ENCODE measurements at regions not wholly inside any gene's neighbourhood (a gene's known extent, or its start where the extent isn't known, plus 50 kb on each side); places are given as distances from the start of the nearest gene placed in this dataset.

DNA sequence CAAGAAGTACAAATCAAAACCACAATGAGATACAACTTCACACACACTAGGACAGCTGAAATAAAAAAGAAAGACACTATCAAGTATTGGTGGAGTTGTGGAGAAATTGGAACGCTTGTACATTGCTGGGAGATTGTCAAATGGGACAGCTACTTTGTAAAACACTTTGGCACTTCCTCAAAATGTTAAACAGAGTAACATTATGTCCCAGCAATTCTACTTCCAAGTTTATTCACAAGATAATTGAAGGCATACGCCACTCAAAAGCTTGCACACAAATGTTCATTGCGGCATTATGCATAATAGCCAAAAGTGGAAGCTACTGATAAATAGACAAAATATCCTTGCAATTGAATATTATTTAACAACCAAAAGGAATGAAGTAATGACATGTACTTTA, 199.9 kb upstream of the KCNK2 start:
- TF ChIP-seq, protein P1, sequence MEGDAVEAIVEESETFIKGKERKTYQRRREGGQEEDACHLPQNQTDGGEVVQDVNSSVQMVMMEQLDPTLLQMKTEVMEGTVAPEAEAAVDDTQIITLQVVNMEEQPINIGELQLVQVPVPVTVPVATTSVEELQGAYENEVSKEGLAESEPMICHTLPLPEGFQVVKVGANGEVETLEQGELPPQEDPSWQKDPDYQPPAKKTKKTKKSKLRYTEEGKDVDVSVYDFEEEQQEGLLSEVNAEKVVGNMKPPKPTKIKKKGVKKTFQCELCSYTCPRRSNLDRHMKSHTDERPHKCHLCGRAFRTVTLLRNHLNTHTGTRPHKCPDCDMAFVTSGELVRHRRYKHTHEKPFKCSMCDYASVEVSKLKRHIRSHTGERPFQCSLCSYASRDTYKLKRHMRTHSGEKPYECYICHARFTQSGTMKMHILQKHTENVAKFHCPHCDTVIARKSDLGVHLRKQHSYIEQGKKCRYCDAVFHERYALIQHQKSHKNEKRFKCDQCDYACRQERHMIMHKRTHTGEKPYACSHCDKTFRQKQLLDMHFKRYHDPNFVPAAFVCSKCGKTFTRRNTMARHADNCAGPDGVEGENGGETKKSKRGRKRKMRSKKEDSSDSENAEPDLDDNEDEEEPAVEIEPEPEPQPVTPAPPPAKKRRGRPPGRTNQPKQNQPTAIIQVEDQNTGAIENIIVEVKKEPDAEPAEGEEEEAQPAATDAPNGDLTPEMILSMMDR (conservative IDR thresholded peaks at IDR 0.05), result no peak
- no peaks in the 10 kb centered on the region for H3K36me3 Mint-ChIP-seq (ENCODE audit: low read depth)

DNA sequence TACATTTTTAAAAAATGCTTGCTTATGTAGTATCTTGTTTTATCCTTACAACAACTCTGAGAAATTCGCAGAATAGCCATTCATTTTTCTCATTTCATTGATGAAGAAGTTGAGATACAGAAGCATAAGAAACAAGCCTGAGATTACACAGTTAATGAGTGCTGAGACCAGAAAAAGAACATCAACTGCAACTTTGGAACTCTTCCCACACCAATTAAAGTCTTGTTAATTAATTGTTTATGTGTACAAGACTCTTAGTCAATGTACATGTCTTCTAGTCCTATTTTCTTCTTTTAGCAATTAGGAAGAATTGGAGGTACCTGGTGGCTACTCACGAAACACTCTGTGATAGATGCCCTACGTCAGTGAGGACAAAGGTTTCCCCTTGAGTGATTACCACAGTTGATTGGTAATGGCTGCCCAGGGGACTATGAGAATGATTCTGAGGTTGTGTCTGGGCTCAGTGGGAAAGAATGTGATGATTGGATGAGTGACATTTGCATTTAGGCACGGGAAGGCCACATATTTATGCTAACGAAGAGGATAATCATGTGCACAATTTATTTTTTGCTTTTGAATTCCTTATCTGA, 187.4 kb upstream of the KCNK2 start:
- Mint-ChIP-seq H3K4me1 (peaks cover 8% of the 10 kb centered on the region), H3K27ac (no peak overlapping the region), H3K9me3 (peaks cover 1% of the 10 kb centered on the region), H3K4me3 (no peak overlapping the region), H3K27me3 (ENCODE audit: insufficient read depth) (no peaks in the 10 kb centered on the region), H3K36me3 (ENCODE audit: low read depth) (no peaks in the 10 kb centered on the region)
- Histone ChIP-seq H3K9me3 (ENCODE audit: control insufficient read depth, low read length) (no peaks in the 10 kb centered on the region), H3K4me3 (ENCODE audit: low read length) (no peak overlapping the region), H3K27me3 (ENCODE audit: control insufficient read depth, insufficient read depth, low read length, poor library complexity, severe bottlenecking) (no peaks in the 10 kb centered on the region), H3K9ac (ENCODE audit: extremely low read depth, low read length, poor library complexity, severe bottlenecking) (no peak overlapping the region), H3K4me1 (ENCODE audit: control insufficient read depth, insufficient read depth, low read length) (peaks cover 6% of the 10 kb centered on the region), H3K27ac (ENCODE audit: low read depth, low read length) (peak overlapping the region; percentile 9), H3K36me3 (ENCODE audit: control insufficient read depth, insufficient read depth, low read length) (no peaks in the 10 kb centered on the region)
- WGBS, 2 experiments (ENCODE audit: insufficient coverage in 1 of 2, insufficient read length in 1 of 2), result 80 to 89% methylated on average over 1 to 5 of the region's 5 CpGs
- DNase-seq, result no peak
- TF ChIP-seq, protein P1 (conservative IDR thresholded peaks at IDR 0.05), result no peak

More for the DNA sequence above, 199.9 kb upstream of the KCNK2 start:
- no peak overlapping the region for H3K27ac ChIP-seq (ENCODE audit: low read depth, low read length)
- peaks cover 3% of the 10 kb centered on the region for H3K27me3 Mint-ChIP-seq (ENCODE audit: insufficient read depth)
- no peaks in the 10 kb centered on the region for H3K9me3 ChIP-seq (ENCODE audit: control insufficient read depth, low read length)
- no peaks in the 10 kb centered on the region for H3K4me1 Mint-ChIP-seq
- no peaks in the 10 kb centered on the region for H3K9me3 Mint-ChIP-seq
- H3K4me3 Mint-ChIP-seq, result no peak overlapping the region
- H3K36me3 ChIP-seq (ENCODE audit: control insufficient read depth, insufficient read depth, low read length), result no peaks in the 10 kb centered on the region
- WGBS, 2 experiments (ENCODE audit: insufficient coverage in 1 of 2, insufficient read length in 1 of 2), result 95% methylated on average over 3 of the region's 3 CpGs; no CpG with 5 or more reads in 1 of the 2 experiments
- H3K4me3 ChIP-seq (ENCODE audit: low read length), result no peak overlapping the region
- H3K27ac Mint-ChIP-seq, result no peak overlapping the region
- DNase-seq, result no peak
- H3K4me1 ChIP-seq (ENCODE audit: control insufficient read depth, insufficient read depth, low read length), result no peaks in the 10 kb centered on the region
- H3K27me3 ChIP-seq (ENCODE audit: control insufficient read depth, insufficient read depth, low read length, poor library complexity, severe bottlenecking), result no peaks in the 10 kb centered on the region
- no peak overlapping the region for H3K9ac ChIP-seq (ENCODE audit: extremely low read depth, low read length, poor library complexity, severe bottlenecking)

DNA sequence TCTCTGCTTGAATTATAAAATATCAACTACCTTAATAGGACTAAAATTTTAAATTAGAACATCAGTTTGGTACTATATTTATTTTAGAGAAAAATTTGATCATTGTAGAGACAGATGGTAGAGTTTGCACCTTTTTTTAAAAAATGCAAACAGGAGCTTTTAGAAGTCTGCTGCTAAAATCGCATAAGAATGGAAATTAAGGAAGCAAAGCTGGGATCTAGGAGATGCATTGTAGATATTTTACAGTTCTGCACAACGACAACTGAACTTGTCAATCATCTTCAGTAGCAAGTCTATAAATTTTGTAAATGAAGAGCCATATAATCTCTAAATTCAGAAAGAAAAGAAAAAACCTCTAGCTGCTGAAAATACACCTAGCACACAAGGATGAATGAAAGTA, 185.6 kb upstream of the KCNK2 start:
- H3K4me1 ChIP-seq (ENCODE audit: control insufficient read depth, insufficient read depth, low read length), result peaks cover 6% of the 10 kb centered on the region
- H3K4me3 Mint-ChIP-seq, result no peak overlapping the region
- no peak overlapping the region for H3K27ac Mint-ChIP-seq
- H3K27me3 Mint-ChIP-seq (ENCODE audit: insufficient read depth), result no peaks in the 10 kb centered on the region
- H3K27ac ChIP-seq (ENCODE audit: low read depth, low read length), result no peak overlapping the region
- 96 to 100% methylated on average over 2 of the region's 2 CpGs for WGBS, 2 experiments (ENCODE audit: insufficient coverage in 1 of 2, insufficient read length in 1 of 2)
- no peaks in the 10 kb centered on the region for H3K9me3 ChIP-seq (ENCODE audit: control insufficient read depth, low read length)
- no peak overlapping the region for H3K4me3 ChIP-seq (ENCODE audit: low read length)
- TF ChIP-seq, protein P1 (conservative IDR thresholded peaks at IDR 0.05), result no peak
- H3K4me1 Mint-ChIP-seq, result peaks cover 13% of the 10 kb centered on the region
- no peaks in the 10 kb centered on the region for H3K27me3 ChIP-seq (ENCODE audit: control insufficient read depth, insufficient read depth, low read length, poor library complexity, severe bottlenecking)
- H3K9me3 Mint-ChIP-seq, result peaks cover 1% of the 10 kb centered on the region
- H3K36me3 ChIP-seq (ENCODE audit: control insufficient read depth, insufficient read depth, low read length), result no peaks in the 10 kb centered on the region
- no peak for DNase-seq
- H3K9ac ChIP-seq (ENCODE audit: extremely low read depth, low read length, poor library complexity, severe bottlenecking), result no peak overlapping the region
- no peaks in the 10 kb centered on the region for H3K36me3 Mint-ChIP-seq (ENCODE audit: low read depth)
